Neural cell (in vitro differentiated cells): ENCODE measurements at regions not wholly inside any gene's neighbourhood (a gene's known extent, or its start where the extent isn't known, plus 50 kb on each side); places are given as distances from the start of the nearest gene placed in this dataset.

Source experiments
- H2AFZ ChIP-seq: fragments of 200-600, 300-800 bp; sonication (generic), shearing (Covaris generic); 2 replicates; pipeline ENCODE4 v1.6.0; 2014; ENCODE audit warnings: low read depth, mild to moderate bottlenecking, antibody characterized with exemption, low read length, moderate library complexity
- H3F3A ChIP-seq: fragments of 200-600 bp; shearing (Covaris generic); 2 replicates; pipeline ENCODE4 v1.6.1; 2016; ENCODE audit warnings: mild to moderate bottlenecking, moderate library complexity, mixed read lengths, antibody characterized with exemption, low read length; ENCODE audit not compliant: insufficient read depth, poor library complexity, severe bottlenecking
- H3K27ac ChIP-seq: fragments of 200-600, 300-800 bp; sonication (generic), shearing (Covaris generic); 2 replicates; pipeline ENCODE4 v1.5.1; 2014; ENCODE audit warnings: mild to moderate bottlenecking, low read length, moderate library complexity
- H3K27me3 ChIP-seq: fragments of 300-800, 200-600 bp; sonication (generic), shearing (Covaris generic); 2 replicates; pipeline ENCODE4 v1.6.0; 2014; ENCODE audit warnings: mild to moderate bottlenecking, low read depth, low read length, moderate library complexity; ENCODE audit not compliant: insufficient read depth
- H3K36me3 ChIP-seq: fragments of 300-800, 200-600 bp; sonication (generic), shearing (Covaris generic); 2 replicates; pipeline ENCODE4 v1.5.1; 2014; ENCODE audit warnings: mild to moderate bottlenecking, antibody characterized with exemption, low read length, moderate library complexity; ENCODE audit not compliant: insufficient read depth
- H3K4me2 ChIP-seq: fragments of 300-800, 200-600 bp; sonication (generic), shearing (Covaris generic); 2 replicates; pipeline ENCODE4 v1.6.0; 2014; ENCODE audit warnings: mild to moderate bottlenecking, low read length
- H3K4me3 ChIP-seq: fragments of 300-800, 200-600 bp; sonication (generic), shearing (Covaris generic); 2 replicates; pipeline ENCODE4 v1.5.1; 2014; ENCODE audit warnings: mild to moderate bottlenecking, low read length, moderate library complexity
- H3K79me2 ChIP-seq: fragments of 200-600 bp; shearing (Covaris generic); replicated peaks from 2 replicates; pipeline ENCODE4 v1.6.0; 2014; ENCODE audit warnings: mild to moderate bottlenecking, low read length, moderate library complexity; ENCODE audit not compliant: insufficient read depth
- H3K9ac ChIP-seq: fragments of 300-800, 200-600 bp; sonication (generic), shearing (Covaris generic); 2 replicates; pipeline ENCODE4 v1.6.1; 2016; ENCODE audit warnings: mild to moderate bottlenecking, low read length, mixed read lengths
- H3K9me2 ChIP-seq: fragments of 200-600 bp; shearing (Covaris generic); 2 replicates; pipeline ENCODE4 v1.6.1; 2016; ENCODE audit warnings: mild to moderate bottlenecking, low read length, mixed read lengths; ENCODE audit not compliant: insufficient read depth
- H3K9me3 ChIP-seq: fragments of 200-600, 300-800 bp; sonication (generic), shearing (Covaris generic); 2 replicates; pipeline ENCODE4 v1.6.1; 2016; ENCODE audit warnings: mild to moderate bottlenecking, mixed run types, low read length, moderate library complexity, mixed read lengths
- H4K20me1 ChIP-seq: fragments of 200-600 bp; shearing (Covaris generic); 2 replicates; pipeline ENCODE4 v1.6.1; 2016; ENCODE audit warnings: mild to moderate bottlenecking, mixed run types; ENCODE audit not compliant: insufficient read depth
- EP300 ChIP-seq: fragments of 450-650 bp; conservative IDR thresholded peaks from 2 replicates; pipeline ENCODE4 v1.6.1; 2014; ENCODE audit warnings: antibody characterized with exemption, mild to moderate bottlenecking, moderate library complexity; ENCODE audit not compliant: poor library complexity, severe bottlenecking
- EZH2 ChIP-seq: fragments of 200-600, 300-800 bp; shearing (Covaris generic), sonication (generic); IDR thresholded peaks from 2 replicates; pipeline ENCODE4 v1.6.1; 2014; ENCODE audit warnings: antibody characterized with exemption, low read length, borderline replicate concordance, mild to moderate bottlenecking; ENCODE audit not compliant: insufficient read depth, poor library complexity, severe bottlenecking
- MXI1 ChIP-seq: fragments of 450-650 bp; conservative IDR thresholded peaks from 2 replicates; pipeline ENCODE4 v1.6.1; 2014; ENCODE audit warnings: antibody characterized with exemption, mild to moderate bottlenecking; ENCODE audit not compliant: poor library complexity, severe bottlenecking
- POLR2AphosphoS5 ChIP-seq: IDR thresholded peaks from 2 replicates; pipeline ENCODE4 v1.6.1; 2012
- RAD21 ChIP-seq: fragments of 450-650 bp; conservative IDR thresholded peaks from 2 replicates; pipeline ENCODE4 v1.6.1; 2014; ENCODE audit warnings: antibody characterized with exemption, mild to moderate bottlenecking, moderate library complexity
- SMC3 ChIP-seq: fragments of 450-650 bp; conservative IDR thresholded peaks from 2 replicates; pipeline ENCODE4 v1.6.1; 2014; ENCODE audit warnings: antibody characterized with exemption, mild to moderate bottlenecking, moderate library complexity; ENCODE audit not compliant: poor library complexity
- TAF1 ChIP-seq: IDR thresholded peaks from 2 replicates; pipeline ENCODE4 v1.6.1; 2012; ENCODE audit warnings: low read depth
- TF ChIP-seq, protein P1 (sequence below): fragments of 450-650 bp; IDR thresholded peaks from 2 replicates; pipeline ENCODE4 v1.5.1; 2014; ENCODE audit warnings: antibody characterized with exemption, mild to moderate bottlenecking, moderate library complexity; ENCODE audit not compliant: poor library complexity, severe bottlenecking
- TF ChIP-seq, protein P2 (sequence below): IDR thresholded peaks from 2 replicates; pipeline ENCODE4 v1.6.1; 2012; ENCODE audit warnings: borderline replicate concordance

DNA sequence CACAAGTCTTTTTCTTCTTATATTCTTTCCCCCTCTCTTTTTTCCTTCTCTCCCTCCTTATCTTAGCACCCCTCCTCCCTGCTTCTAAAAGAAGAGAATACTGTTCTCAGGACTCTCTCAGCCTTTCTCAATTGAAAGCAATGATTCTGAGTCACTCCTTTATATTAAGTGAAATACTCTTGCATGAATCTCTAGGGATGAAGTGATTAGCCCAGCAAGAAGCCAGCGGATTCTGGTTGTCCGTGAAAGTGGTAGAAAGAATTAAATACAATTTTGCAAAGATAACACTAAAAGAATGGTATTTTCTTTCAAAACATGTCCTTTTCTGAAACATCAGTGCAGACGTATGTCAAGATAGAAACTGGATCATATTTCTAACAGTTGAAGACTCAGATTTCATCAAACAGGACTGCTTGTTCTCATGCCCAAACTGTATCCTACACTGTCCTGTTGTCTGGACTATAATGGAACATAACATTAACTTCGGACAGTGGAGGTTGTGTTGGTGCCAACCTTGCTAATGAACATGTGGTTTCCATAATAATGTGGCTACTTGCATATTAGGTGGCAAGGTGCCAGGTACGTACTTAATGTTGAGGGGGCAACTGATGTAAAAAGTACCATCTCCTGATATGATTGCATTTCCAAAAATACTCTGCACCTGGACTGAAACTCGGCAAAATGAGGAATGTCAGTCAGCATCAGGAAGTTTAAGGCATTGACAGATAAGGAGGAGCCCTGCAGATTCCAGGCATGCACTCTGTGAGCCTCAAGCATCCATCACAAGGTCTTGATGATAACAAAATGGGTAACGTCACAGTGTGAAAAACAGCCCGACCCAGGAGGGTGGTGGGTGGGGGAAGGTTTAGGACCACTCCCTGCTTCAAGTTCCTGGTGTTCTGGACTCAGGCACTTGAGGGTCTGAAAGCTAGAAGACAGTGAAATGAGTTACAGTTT, 357.2 kb downstream of the DLEU7 start:
- Histone ChIP-seq H4K20me1 (no peaks in the 10 kb centered on the region), H3K36me3 (no peaks in the 10 kb centered on the region), H3K27ac (no peak overlapping the region), H3K27me3 (no peaks in the 10 kb centered on the region), H3K79me2 (no peaks in the 10 kb centered on the region), H3F3A (no peaks in the 10 kb centered on the region), H3K4me2 (peak overlapping the region; percentile 40), H3K9me2 (no peaks in the 10 kb centered on the region), H3K9me3 (no peaks in the 10 kb centered on the region), H2AFZ (peak overlapping the region; percentile 5), H3K4me3 (peak overlapping the region; percentile 38), H3K9ac (no peak overlapping the region)
- TF ChIP-seq, protein P1, sequence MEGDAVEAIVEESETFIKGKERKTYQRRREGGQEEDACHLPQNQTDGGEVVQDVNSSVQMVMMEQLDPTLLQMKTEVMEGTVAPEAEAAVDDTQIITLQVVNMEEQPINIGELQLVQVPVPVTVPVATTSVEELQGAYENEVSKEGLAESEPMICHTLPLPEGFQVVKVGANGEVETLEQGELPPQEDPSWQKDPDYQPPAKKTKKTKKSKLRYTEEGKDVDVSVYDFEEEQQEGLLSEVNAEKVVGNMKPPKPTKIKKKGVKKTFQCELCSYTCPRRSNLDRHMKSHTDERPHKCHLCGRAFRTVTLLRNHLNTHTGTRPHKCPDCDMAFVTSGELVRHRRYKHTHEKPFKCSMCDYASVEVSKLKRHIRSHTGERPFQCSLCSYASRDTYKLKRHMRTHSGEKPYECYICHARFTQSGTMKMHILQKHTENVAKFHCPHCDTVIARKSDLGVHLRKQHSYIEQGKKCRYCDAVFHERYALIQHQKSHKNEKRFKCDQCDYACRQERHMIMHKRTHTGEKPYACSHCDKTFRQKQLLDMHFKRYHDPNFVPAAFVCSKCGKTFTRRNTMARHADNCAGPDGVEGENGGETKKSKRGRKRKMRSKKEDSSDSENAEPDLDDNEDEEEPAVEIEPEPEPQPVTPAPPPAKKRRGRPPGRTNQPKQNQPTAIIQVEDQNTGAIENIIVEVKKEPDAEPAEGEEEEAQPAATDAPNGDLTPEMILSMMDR = no peak
- TF ChIP-seq RAD21 (no peak), EP300 (no peak), POLR2AphosphoS5 (no peak), EZH2 (no peak), MXI1 (no peak), SMC3 (no peak), TAF1 (no peak)
- TF ChIP-seq, protein P2, sequence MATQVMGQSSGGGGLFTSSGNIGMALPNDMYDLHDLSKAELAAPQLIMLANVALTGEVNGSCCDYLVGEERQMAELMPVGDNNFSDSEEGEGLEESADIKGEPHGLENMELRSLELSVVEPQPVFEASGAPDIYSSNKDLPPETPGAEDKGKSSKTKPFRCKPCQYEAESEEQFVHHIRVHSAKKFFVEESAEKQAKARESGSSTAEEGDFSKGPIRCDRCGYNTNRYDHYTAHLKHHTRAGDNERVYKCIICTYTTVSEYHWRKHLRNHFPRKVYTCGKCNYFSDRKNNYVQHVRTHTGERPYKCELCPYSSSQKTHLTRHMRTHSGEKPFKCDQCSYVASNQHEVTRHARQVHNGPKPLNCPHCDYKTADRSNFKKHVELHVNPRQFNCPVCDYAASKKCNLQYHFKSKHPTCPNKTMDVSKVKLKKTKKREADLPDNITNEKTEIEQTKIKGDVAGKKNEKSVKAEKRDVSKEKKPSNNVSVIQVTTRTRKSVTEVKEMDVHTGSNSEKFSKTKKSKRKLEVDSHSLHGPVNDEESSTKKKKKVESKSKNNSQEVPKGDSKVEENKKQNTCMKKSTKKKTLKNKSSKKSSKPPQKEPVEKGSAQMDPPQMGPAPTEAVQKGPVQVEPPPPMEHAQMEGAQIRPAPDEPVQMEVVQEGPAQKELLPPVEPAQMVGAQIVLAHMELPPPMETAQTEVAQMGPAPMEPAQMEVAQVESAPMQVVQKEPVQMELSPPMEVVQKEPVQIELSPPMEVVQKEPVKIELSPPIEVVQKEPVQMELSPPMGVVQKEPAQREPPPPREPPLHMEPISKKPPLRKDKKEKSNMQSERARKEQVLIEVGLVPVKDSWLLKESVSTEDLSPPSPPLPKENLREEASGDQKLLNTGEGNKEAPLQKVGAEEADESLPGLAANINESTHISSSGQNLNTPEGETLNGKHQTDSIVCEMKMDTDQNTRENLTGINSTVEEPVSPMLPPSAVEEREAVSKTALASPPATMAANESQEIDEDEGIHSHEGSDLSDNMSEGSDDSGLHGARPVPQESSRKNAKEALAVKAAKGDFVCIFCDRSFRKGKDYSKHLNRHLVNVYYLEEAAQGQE = no peak

DNA sequence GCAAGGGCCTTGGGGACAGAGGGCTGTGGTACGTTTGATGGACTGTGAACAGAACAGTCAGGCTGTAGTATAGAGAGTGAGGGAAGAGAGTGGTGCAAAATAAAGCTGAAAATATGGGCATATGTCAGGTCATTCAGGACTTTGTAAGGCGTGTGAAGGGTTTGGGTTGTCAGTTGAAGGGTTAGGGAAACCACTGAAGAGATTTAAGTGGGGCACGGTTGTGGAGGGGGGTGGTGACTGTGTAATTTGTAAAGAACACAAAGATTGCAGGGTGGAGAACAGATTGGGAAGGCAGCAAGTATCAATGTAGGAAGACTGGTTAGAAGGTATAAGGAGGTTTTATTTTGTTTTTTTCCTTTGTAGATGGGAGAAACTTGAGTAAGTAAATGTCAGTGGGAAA, 349.8 kb downstream of the DLEU7 start:
- no peak overlapping the region for H3K27ac ChIP-seq
- no peaks in the 10 kb centered on the region for H3F3A ChIP-seq
- H3K9me3 ChIP-seq = no peaks in the 10 kb centered on the region
- TF ChIP-seq, protein P2 = no peak
- TF ChIP-seq EP300 (no peak), POLR2AphosphoS5 (no peak), SMC3 (no peak), TAF1 (no peak), MXI1 (no peak), RAD21 (no peak), EZH2 (no peak)
- TF ChIP-seq, protein P1 = no peak
- H3K4me3 ChIP-seq = no peak overlapping the region
- no peaks in the 10 kb centered on the region for H4K20me1 ChIP-seq
- no peaks in the 10 kb centered on the region for H3K27me3 ChIP-seq
- no peak overlapping the region for H3K4me2 ChIP-seq
- no peaks in the 10 kb centered on the region for H3K36me3 ChIP-seq
- H3K9me2 ChIP-seq = no peaks in the 10 kb centered on the region
- H2AFZ ChIP-seq = no peak overlapping the region
- no peaks in the 10 kb centered on the region for H3K79me2 ChIP-seq
- no peak overlapping the region for H3K9ac ChIP-seq
